ENCODE measurements at regions not wholly inside any gene's neighbourhood (a gene's known extent, or its start where the extent isn't known, plus 50 kb on each side); places are given as distances from the start of the nearest gene placed in this dataset.

DNA sequence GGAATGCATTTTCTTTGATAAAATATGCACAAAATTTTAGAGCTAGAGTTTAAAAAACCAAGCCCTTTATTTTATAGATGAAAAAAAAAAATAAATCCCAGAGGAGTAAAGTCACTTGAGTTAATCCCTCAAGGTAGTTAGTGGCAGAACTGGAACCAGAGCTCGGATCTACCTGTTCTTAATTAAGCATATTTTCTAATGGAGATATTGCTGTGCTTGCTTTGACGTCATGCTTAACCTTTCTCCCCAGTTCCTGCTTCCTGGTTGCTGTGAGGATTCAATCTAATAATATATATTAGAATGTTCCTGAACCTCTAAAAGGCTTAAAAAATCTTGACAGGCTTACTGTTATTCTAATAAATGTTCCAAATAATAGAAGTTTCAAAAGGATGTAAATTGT is 300.6 kb upstream of the KLF12 start:
- Histone ChIP-seq H3K36me3 (ENCODE audit: control insufficient read depth, insufficient read depth, low read length) (no peaks in the 10 kb centered on the region), H3K4me3 (ENCODE audit: low read depth in 2 of 2, low read length in 2 of 2) (no peak overlapping the region), H3K4me1 (ENCODE audit: control insufficient read depth, insufficient read depth, low read length) (no peaks in the 10 kb centered on the region), H3K9me3 (ENCODE audit: control insufficient read depth, insufficient read depth, low read depth, low read length) (no peaks in the 10 kb centered on the region), H3K27ac (ENCODE audit: low read length) (no peak overlapping the region), H3K27me3 (ENCODE audit: control insufficient read depth, insufficient read depth, low read length) (no peaks in the 10 kb centered on the region)
- POLR2A ChIA-PET: no interaction called here
- intact Hi-C loops (cut with micrococcal nuclease; ENCODE audit: unreplicated experiment): no loop called here
- TF ChIP-seq, protein P1, sequence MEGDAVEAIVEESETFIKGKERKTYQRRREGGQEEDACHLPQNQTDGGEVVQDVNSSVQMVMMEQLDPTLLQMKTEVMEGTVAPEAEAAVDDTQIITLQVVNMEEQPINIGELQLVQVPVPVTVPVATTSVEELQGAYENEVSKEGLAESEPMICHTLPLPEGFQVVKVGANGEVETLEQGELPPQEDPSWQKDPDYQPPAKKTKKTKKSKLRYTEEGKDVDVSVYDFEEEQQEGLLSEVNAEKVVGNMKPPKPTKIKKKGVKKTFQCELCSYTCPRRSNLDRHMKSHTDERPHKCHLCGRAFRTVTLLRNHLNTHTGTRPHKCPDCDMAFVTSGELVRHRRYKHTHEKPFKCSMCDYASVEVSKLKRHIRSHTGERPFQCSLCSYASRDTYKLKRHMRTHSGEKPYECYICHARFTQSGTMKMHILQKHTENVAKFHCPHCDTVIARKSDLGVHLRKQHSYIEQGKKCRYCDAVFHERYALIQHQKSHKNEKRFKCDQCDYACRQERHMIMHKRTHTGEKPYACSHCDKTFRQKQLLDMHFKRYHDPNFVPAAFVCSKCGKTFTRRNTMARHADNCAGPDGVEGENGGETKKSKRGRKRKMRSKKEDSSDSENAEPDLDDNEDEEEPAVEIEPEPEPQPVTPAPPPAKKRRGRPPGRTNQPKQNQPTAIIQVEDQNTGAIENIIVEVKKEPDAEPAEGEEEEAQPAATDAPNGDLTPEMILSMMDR (IDR thresholded peaks at IDR 0.05): no peak
- no peak for TF ChIP-seq TCF7L2 (IDR thresholded peaks at IDR 0.05; ENCODE audit: low read depth, low read length)
- TF ChIP-seq REST (IDR thresholded peaks at IDR 0.05; ENCODE audit: insufficient read depth in 1 of 2, low read depth in 2 of 2, low read length in 1 of 2): no peak
- no peak for TF ChIP-seq POLR2AphosphoS5 (IDR thresholded peaks at IDR 0.05; ENCODE audit: low read depth, low read length)
- TF ChIP-seq SIN3A (IDR thresholded peaks at IDR 0.05; ENCODE audit: borderline replicate concordance, insufficient read depth, low read depth, low read length): no peak
- ATAC-seq: no peak
- no peak for DNase-seq (ENCODE audit: low read depth, low spot score)
- in situ Hi-C loops (cut with HindIII; ENCODE audit: low pct_unique_long_range_greater_than_20kb, low sequenced_read_pairs): no loop called here
- CTCF ChIA-PET: no interaction called here
- no TSS peak for BruUV-seq (replicated peaks)

GRCh38 chr13:74424455-74424854 is 290.3 kb upstream of the KLF12 start:
- H3K36me3 ChIP-seq (ENCODE audit: control insufficient read depth, insufficient read depth, low read length): no peaks in the 10 kb centered on the region
- TF ChIP-seq, protein P1 (IDR thresholded peaks at IDR 0.05): no peak
- TF ChIP-seq SIN3A (IDR thresholded peaks at IDR 0.05; ENCODE audit: borderline replicate concordance, insufficient read depth, low read depth, low read length) (no peak), TCF7L2 (IDR thresholded peaks at IDR 0.05; ENCODE audit: low read depth, low read length) (no peak)
- DNase-seq (ENCODE audit: low read depth, low spot score) (no peak), ATAC-seq (no peak)
- H3K4me1 ChIP-seq (ENCODE audit: control insufficient read depth, insufficient read depth, low read length): no peaks in the 10 kb centered on the region
- no TSS peak for BruUV-seq (replicated peaks)
- ChIA-PET CTCF (no interaction called here), POLR2A (no interaction called here)
- H3K4me3 ChIP-seq (ENCODE audit: low read depth in 2 of 2, low read length in 2 of 2): no peak overlapping the region
- in situ Hi-C loops (cut with HindIII; ENCODE audit: low pct_unique_long_range_greater_than_20kb, low sequenced_read_pairs): no loop called here
- no peaks in the 10 kb centered on the region for H3K27me3 ChIP-seq (ENCODE audit: control insufficient read depth, insufficient read depth, low read length)
- intact Hi-C loops (cut with micrococcal nuclease; ENCODE audit: unreplicated experiment): no loop called here
- H3K27ac ChIP-seq (ENCODE audit: low read length): no peak overlapping the region
- no peaks in the 10 kb centered on the region for H3K9me3 ChIP-seq (ENCODE audit: control insufficient read depth, insufficient read depth, low read depth, low read length)

GRCh38 chr13:74423434-74423833 is 289.2 kb upstream of the KLF12 start:
- no peak for ATAC-seq
- Histone ChIP-seq H3K27me3 (ENCODE audit: control insufficient read depth, insufficient read depth, low read length) (no peaks in the 10 kb centered on the region), H3K36me3 (ENCODE audit: control insufficient read depth, insufficient read depth, low read length) (no peaks in the 10 kb centered on the region), H3K9me3 (ENCODE audit: control insufficient read depth, insufficient read depth, low read depth, low read length) (no peaks in the 10 kb centered on the region), H3K4me3 (ENCODE audit: low read depth in 2 of 2, low read length in 2 of 2) (no peak overlapping the region), H3K4me1 (ENCODE audit: control insufficient read depth, insufficient read depth, low read length) (no peaks in the 10 kb centered on the region), H3K27ac (ENCODE audit: low read length) (no peak overlapping the region)
- POLR2A ChIA-PET: no interaction called here
- in situ Hi-C loops (cut with HindIII; ENCODE audit: low pct_unique_long_range_greater_than_20kb, low sequenced_read_pairs) (no loop called here), intact Hi-C loops (cut with micrococcal nuclease; ENCODE audit: unreplicated experiment) (no loop called here)
- no TSS peak for BruUV-seq (replicated peaks)
- CTCF ChIA-PET: no interaction called here
- DNase-seq (ENCODE audit: low read depth, low spot score): no peak
- no peak for TF ChIP-seq REST (IDR thresholded peaks at IDR 0.05; ENCODE audit: insufficient read depth in 1 of 2, low read depth in 2 of 2, low read length in 1 of 2)
- TF ChIP-seq TCF7L2 (IDR thresholded peaks at IDR 0.05; ENCODE audit: low read depth, low read length): no peak
- no peak for TF ChIP-seq SIN3A (IDR thresholded peaks at IDR 0.05; ENCODE audit: borderline replicate concordance, insufficient read depth, low read depth, low read length)
- TF ChIP-seq, protein P1 (IDR thresholded peaks at IDR 0.05): no peak
- no peak for TF ChIP-seq POLR2AphosphoS5 (IDR thresholded peaks at IDR 0.05; ENCODE audit: low read depth, low read length)

Data from Panc1 (cell line).